ENCODE measurements at regions not wholly inside any gene's neighbourhood (a gene's known extent, or its start where the extent isn't known, plus 50 kb on each side); places are given as distances from the start of the nearest gene placed in this dataset.

DNA sequence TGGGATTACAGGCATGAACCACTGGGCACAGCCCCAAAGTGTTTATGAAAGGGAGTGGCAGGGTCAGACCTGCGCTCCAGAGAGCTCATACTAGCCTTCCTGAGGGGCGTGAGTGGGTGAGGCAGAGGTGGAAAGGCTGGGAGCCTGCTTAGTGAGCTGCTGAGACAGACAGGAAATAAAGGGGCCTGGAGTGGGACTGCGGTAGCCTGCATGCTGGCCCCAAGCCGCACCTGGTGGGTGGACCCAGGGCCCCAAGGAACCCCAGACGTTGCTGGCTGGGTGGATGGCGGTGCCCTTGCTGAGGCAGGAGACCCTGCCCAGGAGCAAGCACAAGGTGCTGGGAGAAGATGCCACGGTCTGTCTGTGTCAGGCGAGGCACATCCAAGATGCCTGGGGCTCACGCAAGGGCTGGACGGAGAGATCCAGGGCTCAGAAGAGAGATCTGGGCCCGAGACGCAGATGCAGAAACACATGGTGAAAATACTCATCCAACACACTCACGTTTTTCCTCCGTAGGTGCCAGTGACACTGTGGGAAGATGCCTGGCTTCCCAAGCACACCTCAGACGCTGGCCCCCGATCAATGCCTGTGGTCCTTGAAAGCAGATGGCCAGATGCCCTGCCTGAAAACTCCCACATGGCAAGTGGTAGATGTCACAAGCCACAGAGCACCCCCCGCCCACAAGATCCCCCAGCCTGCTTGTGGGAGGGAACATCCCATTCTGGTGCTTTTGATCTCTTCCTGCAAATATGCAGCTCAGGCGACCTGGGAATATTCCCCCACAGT, 151.1 kb downstream of the GLI2 start:
- no peak for TF ChIP-seq POLR2AphosphoS5 (IDR thresholded peaks at IDR 0.05)
- TF ChIP-seq, protein P1, sequence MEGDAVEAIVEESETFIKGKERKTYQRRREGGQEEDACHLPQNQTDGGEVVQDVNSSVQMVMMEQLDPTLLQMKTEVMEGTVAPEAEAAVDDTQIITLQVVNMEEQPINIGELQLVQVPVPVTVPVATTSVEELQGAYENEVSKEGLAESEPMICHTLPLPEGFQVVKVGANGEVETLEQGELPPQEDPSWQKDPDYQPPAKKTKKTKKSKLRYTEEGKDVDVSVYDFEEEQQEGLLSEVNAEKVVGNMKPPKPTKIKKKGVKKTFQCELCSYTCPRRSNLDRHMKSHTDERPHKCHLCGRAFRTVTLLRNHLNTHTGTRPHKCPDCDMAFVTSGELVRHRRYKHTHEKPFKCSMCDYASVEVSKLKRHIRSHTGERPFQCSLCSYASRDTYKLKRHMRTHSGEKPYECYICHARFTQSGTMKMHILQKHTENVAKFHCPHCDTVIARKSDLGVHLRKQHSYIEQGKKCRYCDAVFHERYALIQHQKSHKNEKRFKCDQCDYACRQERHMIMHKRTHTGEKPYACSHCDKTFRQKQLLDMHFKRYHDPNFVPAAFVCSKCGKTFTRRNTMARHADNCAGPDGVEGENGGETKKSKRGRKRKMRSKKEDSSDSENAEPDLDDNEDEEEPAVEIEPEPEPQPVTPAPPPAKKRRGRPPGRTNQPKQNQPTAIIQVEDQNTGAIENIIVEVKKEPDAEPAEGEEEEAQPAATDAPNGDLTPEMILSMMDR (IDR thresholded peaks at IDR 0.05): no peak
- TF ChIP-seq POLR2A (IDR thresholded peaks at IDR 0.05): no peak

Data from stomach (tissue), 4 donors.